ENCODE measurements at regions not wholly inside any gene's neighbourhood (a gene's known extent, or its start where the extent isn't known, plus 50 kb on each side); places are given as distances from the start of the nearest gene placed in this dataset.

DNA sequence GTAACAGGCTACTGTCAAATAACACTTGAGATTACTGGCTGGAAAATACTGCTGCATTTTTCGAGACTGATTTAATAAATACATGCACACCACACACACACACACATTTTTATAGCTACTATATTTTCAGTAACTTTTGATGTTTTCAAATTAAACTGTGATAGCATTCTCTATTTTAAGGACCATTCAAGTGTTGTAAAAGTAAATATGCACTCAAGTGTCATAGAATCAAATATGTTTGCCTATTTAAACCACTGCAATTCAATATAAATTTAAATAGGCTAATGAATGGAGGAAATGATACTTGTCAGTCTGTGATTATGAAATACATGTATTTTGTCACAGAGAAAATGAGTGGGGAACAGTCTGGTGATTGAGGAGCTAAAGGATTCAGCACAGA, 86.7 kb upstream of the TUBA3C start (continued):
- no peak for TF ChIP-seq ZNF114 (CRISPR knock-in tag; IDR thresholded peaks at IDR 0.05)

GRCh38 chr13:19267746-19268145, 86.1 kb upstream of the TUBA3C start:
- Mint-ChIP-seq H3K27me3 (ENCODE audit: insufficient read depth, low read depth, poor library complexity) (peaks cover 8% of the 10 kb centered on the region), H3K4me3 (no peak overlapping the region), H3K4me1 (no peaks in the 10 kb centered on the region), H3K36me3 (ENCODE audit: low read depth) (peaks cover 36% of the 10 kb centered on the region), H3K9me3 (peaks cover 92% of the 10 kb centered on the region), H3K27ac (no peak overlapping the region)
- no peaks in the 10 kb centered on the region for H3K9me2 ChIP-seq (ENCODE audit: insufficient read depth)
- H3K36me3 ChIP-seq (ENCODE audit: insufficient read depth): 0 out of 2 replicates have a peak, but pooled peaks cover 6% of the 10 kb centered on the region
- no peaks in the 10 kb centered on the region for H4K20me1 ChIP-seq (replicated peaks; ENCODE audit: insufficient read depth)
- no peak for DNase-seq (ENCODE audit: low spot score)
- ATAC-seq: no peak
- no peak overlapping the region for H3K4me3 ChIP-seq
- H3F3A ChIP-seq (replicated peaks; ENCODE audit: low read depth): no peaks in the 10 kb centered on the region
- no peak overlapping the region for H3K27ac ChIP-seq (ENCODE audit: low read depth)
- H3K4me1 ChIP-seq (ENCODE audit: insufficient read depth): no peaks in the 10 kb centered on the region
- H3K4me2 ChIP-seq: no peak overlapping the region
- no peaks in the 10 kb centered on the region for H3K79me2 ChIP-seq (replicated peaks; ENCODE audit: insufficient read depth)
- H3K27me3 ChIP-seq (ENCODE audit: insufficient read depth): no peaks in the 10 kb centered on the region
- no peak for TF ChIP-seq CTCF (conservative IDR thresholded peaks at IDR 0.05; ENCODE audit: low read depth in 2 of 2)
- TF ChIP-seq STAT1 (IDR thresholded peaks at IDR 0.05; ENCODE audit: unreplicated experiment): no peak
- no peak for TF ChIP-seq ETS1 (IDR thresholded peaks at IDR 0.05)
- TF ChIP-seq REST (IDR thresholded peaks at IDR 0.05; ENCODE audit: unreplicated experiment): no peak
- no peak for TF ChIP-seq NANOG (IDR thresholded peaks at IDR 0.05; ENCODE audit: borderline replicate concordance)
- TF ChIP-seq ZNF114 (CRISPR knock-in tag; IDR thresholded peaks at IDR 0.05): no peak
- TF ChIP-seq CREB1 (CRISPR knock-in tag; IDR thresholded peaks at IDR 0.05; ENCODE audit: low read depth): no peak
- TF ChIP-seq ZNF331 (CRISPR knock-in tag; IDR thresholded peaks at IDR 0.05; ENCODE audit: low read depth): no peak
- no peak for TF ChIP-seq JUNB (IDR thresholded peaks at IDR 0.05; ENCODE audit: unreplicated experiment)
- TF ChIP-seq POLR2AphosphoS5 (IDR thresholded peaks at IDR 0.05; ENCODE audit: low read depth): no peak
- no peak for TF ChIP-seq ZNF462 (CRISPR knock-in tag; IDR thresholded peaks at IDR 0.05)
- TF ChIP-seq EZH2phosphoT487 (IDR thresholded peaks at IDR 0.05; ENCODE audit: unreplicated experiment): no peak
- no peak overlapping the region for H2AFZ ChIP-seq
